GM12874 (cell line): ENCODE measurements at regions not wholly inside any gene's neighbourhood (a gene's known extent, or its start where the extent isn't known, plus 50 kb on each side); places are given as distances from the start of the nearest gene placed in this dataset.

Source experiments
- CTCF ChIP-seq: IDR thresholded peaks from 2 replicates; pipeline ENCODE4 v1.5.1; 2011; ENCODE audit warnings: low read depth, mild to moderate bottlenecking, control low read depth, low read length, moderate library complexity; ENCODE audit not compliant: insufficient read depth

- TF ChIP-seq CTCF, result no peak
Measured at GRCh38 chr22:23384923-23385677, 195.0 kb downstream of the IGLL1 start.

- TF ChIP-seq CTCF, result no peak
Measured at GRCh38 chr22:23384431-23384830, 195.7 kb downstream of the IGLL1 start.

- TF ChIP-seq CTCF, result no peak
Measured at GRCh38 chr22:23383491-23384361, 196.4 kb downstream of the IGLL1 start.

GRCh38 chr22:23382428-23383218 is 197.5 kb downstream of the IGLL1 start:
- no peak for TF ChIP-seq CTCF

GRCh38 chr22:23381661-23382427 is 198.2 kb downstream of the IGLL1 start:
- TF ChIP-seq CTCF, result no peak

- TF ChIP-seq CTCF, result no peak
Measured at GRCh38 chr22:23380911-23381310, 199.2 kb downstream of the IGLL1 start.
